Bone marrow (tissue), 2 donors: ENCODE measurements at regions not wholly inside any gene's neighbourhood (a gene's known extent, or its start where the extent isn't known, plus 50 kb on each side); places are given as distances from the start of the nearest gene placed in this dataset.

Experiments used
- DNase-seq, 2 donors: peaks; one replicate each; lab custom pipeline; 2025; lab: John Stamatoyannopoulos, UW

- DNase-seq: no peak
Observed at GRCh38 chr3:166205158-166205557, 367.9 kb upstream of the BCHE start.

GRCh38 chr3:166201476-166201875 is 364.3 kb upstream of the BCHE start:
- DNase-seq: no peak

DNA sequence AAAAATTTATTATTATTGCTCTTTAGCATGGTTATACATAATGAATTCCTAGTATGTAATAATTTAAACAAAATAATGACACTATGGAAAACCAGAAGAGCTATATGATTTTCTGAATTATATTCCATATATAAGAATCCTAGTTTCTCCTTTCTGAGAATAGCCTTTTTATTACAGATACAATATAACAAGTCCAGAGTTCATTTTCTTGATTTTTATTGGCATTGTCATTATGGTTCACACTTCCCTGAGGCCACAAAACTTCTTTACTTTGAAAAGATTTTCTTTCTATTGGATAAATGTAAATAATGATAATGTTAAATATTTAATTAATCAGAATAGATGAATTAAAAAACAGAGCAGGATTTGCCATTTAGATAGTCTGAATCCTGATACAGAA is 362.3 kb upstream of the BCHE start:
- no peak for DNase-seq

DNA sequence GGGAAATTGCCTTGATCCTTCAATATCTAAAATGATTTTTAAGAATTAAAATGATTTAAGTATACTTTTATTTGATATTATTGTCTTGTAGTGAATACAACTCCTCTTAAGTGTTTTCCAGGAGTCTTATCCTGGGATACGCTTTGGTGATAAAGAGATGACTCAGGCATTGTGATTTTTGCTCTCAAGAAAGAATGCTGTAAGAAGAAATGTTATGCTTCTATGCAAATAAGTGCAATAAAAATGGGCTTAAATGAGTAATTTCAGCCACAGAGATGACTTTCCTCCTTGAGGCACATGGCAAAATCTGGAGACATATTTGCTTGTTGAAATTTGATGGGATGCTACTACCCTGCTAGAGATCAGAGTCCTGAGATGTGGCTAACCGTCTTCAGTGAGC is 358.6 kb upstream of the BCHE start:
- DNase-seq: no peak

DNA sequence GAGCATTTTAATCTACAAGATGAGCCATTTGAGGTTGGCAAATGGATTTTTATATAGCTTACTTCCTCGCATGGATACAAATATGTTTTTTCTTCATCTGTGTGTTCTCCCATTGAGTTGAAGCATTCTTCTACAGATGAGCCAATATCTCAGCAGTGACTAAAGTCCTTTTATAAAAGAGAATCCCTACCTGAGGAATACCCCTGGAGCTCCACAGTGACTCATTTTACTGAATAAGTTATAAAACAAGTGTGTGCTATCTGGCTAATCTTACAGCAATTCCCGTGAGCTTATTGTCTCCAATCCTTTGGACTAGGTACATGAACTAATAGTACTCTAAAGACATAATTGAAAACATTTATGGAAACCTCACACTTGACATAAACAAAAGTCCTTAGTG is 354.2 kb upstream of the BCHE start:
- DNase-seq: no peak

GRCh38 chr3:166190360-166190759 is 353.1 kb upstream of the BCHE start:
- DNase-seq: no peak

DNA sequence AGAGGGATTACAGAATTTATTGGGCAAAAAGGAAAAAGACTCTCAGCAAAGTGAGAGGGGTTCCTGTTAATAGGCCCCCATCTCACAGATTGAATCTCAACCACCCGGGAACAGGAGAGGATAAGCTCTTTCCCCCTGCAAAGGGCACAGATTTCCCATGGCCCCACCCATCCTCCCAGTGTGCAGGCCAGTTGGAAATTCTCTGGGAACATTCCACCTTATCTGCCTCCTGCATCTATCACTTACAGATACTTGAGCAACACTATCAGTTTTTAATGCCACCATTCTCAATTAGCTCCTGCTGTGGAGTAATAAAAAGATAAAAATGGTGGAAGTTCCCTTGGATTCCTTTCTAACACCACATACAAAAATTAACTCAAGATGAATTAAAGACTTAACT is 350.0 kb upstream of the BCHE start:
- DNase-seq: no peak

GRCh38 chr3:166186003-166186402 is 348.8 kb upstream of the BCHE start:
- no peak for DNase-seq

- DNase-seq: no peak
Observed at GRCh38 chr3:166177130-166177529, 339.9 kb upstream of the BCHE start.

- no peak for DNase-seq
Observed at GRCh38 chr3:166171695-166172094, 334.5 kb upstream of the BCHE start.

GRCh38 chr3:166169681-166170080 is 332.5 kb upstream of the BCHE start:
- no peak for DNase-seq

GRCh38 chr3:166127969-166128368 is 290.7 kb upstream of the BCHE start:
- no peak for DNase-seq

- no peak for DNase-seq
Observed at GRCh38 chr3:166125179-166125578, 288.0 kb upstream of the BCHE start.

- no peak for DNase-seq
Observed at GRCh38 chr3:166123576-166123975, 286.4 kb upstream of the BCHE start.

DNA sequence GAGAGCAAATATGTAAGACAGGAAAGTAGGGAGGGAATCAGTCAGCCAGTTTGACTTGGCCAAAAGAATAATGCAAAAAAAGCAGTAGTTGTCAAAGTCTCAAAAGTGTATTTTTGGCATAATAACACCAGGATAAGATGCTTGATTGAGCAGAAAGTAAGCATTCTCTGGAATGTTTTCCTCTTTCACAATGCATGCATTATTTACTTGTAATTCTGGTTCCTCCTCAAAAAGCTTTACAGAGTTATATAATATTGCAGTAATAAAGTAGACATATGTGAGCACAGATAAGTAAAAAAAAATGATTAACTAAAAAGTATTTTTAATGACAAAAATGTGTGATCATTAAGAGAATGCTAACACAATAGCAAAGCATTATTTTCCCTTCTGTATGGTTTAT is 285.9 kb upstream of the BCHE start:
- DNase-seq: no peak

DNA sequence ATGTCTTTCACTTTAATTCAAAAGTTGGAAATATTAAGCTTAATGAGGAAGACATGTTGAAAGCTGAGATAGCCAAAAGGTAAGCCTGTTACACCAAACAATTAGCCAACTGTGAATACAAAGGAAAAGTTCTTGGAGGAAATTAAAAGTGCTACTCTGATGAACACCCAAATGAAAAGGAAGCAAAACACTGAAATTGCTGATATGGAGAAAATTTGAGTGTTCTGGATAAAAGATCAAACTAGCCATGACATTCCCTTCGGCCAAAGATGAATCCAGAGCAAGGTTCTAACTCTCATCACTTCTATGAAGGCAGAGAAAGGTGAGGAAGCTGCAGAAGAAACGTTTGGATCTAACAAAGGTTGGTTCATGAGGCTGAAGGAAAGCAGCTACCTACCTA is 280.8 kb upstream of the BCHE start:
- DNase-seq: no peak

GRCh38 chr3:166114448-166114847 is 277.2 kb upstream of the BCHE start:
- DNase-seq: no peak

DNA sequence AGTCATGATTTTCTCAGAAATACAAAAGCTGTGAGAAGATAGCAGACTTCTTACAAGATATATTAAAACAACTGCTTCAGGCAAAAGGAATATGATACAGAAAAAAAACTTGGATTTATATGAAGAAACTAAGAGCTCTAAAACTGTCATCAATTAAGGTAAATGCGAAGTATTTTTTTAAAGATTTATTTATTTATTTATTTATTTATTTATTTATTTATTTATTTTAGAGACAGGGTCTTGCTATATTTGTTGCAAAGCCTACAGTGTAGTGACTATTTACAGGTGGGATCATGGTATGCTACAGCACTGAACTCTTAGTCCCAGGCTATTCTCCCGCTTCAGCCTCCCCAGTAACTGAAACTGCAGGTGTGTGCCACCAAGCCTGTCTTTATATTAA is 274.3 kb upstream of the BCHE start:
- no peak for DNase-seq

DNA sequence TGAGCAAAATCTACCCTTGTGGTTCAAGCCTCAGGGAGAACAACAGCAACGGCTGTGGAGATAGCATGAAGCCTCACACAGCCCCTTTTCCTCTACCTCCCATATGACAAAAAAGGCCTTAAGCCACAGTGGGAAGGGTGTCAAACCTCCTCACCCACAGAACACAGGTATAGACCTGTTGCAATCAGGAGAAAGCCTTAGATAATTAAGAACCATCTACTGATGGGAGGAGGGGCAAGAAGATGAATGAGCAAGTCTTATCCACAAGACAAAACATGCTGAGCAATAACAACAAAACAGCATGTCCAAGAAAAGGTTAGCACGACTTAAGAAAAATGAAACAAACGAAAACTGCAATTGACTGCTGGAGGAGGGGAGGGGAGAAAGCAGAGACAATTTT is 272.9 kb upstream of the BCHE start:
- no peak for DNase-seq

GRCh38 chr3:166104938-166105337 is 267.7 kb upstream of the BCHE start:
- no peak for DNase-seq

DNA sequence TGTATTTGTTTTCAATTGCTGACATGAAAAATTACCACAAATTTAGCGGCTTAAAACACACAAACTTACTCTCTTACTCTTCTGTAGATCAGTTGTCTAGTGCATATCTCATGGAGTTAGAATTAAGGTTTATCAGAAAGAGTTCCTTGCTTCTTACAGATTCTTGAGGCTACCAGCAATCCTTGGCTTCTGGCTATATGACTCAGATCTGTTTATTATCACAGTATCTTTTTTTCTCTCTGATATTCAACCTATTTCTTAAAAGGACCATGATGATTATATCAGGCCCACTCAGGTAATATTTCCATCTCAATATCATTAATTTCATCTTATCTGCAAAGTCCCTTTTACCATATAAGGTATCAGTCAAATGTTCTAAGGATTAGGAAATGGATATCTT is 263.5 kb upstream of the BCHE start:
- no peak for DNase-seq

DNA sequence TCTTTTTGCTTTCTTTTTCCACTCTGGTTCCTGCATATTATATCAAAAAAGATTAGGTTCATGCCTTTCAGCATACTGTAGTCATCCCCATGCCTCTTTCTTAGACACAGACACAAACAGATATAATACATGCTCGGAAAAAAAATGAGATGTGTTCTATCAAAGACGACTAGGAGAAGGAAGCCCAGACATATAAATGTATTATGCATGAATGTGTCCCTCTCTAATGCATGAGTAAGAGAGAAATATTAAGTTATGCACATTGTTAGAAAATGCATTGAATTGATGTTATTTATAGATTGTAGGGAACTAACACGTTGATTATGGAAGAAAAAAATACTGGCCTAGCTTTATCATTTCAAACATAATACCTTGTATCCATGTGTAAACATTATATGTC is 252.4 kb upstream of the BCHE start:
- DNase-seq: no peak

DNA sequence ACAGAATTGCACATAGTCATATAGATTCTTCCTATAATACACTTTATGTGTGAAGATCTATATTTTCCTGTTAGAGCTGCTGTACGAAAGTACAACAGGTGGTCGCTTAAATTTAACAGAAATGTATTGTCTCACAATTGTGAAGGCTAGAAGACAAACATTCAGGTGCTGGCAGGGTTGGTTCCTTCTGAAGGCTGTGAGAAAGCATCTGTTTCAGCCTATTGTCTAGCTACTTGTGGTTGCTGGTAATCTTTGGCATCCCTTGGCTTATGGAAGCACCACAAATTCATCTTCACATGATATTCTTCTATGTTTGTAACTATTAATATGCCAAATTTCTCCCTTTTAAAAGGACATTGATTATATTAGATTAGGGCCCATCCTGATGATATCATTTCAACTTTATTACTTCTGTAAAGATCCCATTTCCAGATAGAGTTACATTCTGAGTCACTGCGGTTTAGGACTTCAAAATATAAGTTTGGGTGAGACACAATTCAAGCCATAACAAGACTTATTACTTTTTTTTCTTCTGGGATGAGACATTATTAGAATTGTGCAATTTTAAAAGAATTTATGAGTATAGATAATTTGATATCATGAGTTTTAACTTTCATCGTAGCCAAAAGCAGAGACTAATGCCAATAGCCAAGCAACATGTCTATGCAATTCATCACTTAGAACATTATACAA is 248.1 kb upstream of the BCHE start:
- DNase-seq: no peak

DNA sequence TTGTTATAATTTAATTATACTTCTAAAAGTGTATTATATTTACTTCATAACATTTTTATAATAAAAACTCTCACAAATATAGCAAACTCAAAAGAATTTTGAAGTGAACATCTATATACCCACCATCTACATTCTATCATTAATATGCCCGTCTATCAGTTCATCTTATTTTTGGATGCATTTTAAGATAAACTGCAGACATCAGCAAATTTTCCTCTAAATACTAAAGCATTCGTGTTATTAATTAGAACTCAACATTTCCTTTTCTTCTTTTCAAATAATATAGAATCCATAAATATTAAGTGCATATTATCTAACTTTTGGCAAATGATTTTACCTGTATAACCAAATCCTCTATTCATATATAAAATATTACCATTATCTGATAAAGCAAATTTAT is 242.9 kb upstream of the BCHE start:
- no peak for DNase-seq

DNA sequence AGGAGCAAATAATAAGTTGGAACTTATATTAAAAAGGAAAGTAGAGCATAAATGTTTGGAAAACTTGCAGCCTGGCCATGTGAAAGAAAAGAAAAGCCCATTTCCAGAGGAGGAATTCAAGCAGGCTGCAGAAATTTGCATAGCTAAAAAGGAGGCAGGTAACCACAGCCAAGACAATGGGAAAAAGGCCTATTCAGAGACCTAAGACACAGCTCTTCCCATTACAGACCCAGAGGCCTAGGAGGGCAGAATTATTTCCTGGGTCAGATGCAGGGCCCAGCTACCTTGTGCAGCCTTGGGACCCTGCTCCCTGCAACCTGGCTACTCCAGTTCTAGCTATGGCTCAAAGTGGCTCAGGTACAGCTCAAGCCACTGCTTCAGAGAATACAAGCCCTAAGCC is 234.6 kb upstream of the BCHE start:
- no peak for DNase-seq
